NCI-H82 treated with DMSO at 0.1 percent for 48 hours (cell line): ENCODE measurements at regions not wholly inside any gene's neighbourhood (a gene's known extent, or its start where the extent isn't known, plus 50 kb on each side); places are given as distances from the start of the nearest gene placed in this dataset.

Experiments used
- DNase-seq: peaks from one replicate; lab custom pipeline; 2025; ENCODE audit not compliant: unreplicated experiment; lab: John Stamatoyannopoulos, UW

GRCh38 chr4:127533028-127533700, 99.6 kb upstream of the INTU start:
- DNase-seq, result no peak

- no peak for DNase-seq
Observed at GRCh38 chr4:127534041-127534825, 98.5 kb upstream of the INTU start.

GRCh38 chr4:127538016-127538415, 94.7 kb upstream of the INTU start:
- DNase-seq, result no peak

GRCh38 chr4:127540497-127541025, 92.2 kb upstream of the INTU start:
- DNase-seq, result no peak

GRCh38 chr4:127545271-127545670, 87.5 kb upstream of the INTU start:
- DNase-seq, result no peak

GRCh38 chr4:127548990-127549925, 83.5 kb upstream of the INTU start:
- no peak for DNase-seq

GRCh38 chr4:127555106-127555505, 77.7 kb upstream of the INTU start:
- no peak for DNase-seq

- DNase-seq, result no peak
Observed at GRCh38 chr4:127558088-127558487, 74.7 kb upstream of the INTU start.

GRCh38 chr4:127558489-127559407, 74.0 kb upstream of the INTU start:
- DNase-seq, result no peak

- no peak for DNase-seq
Observed at GRCh38 chr4:127559981-127560380, 72.8 kb upstream of the INTU start.

- no peak for DNase-seq
Observed at GRCh38 chr4:127560755-127561154, 72.0 kb upstream of the INTU start.

- no peak for DNase-seq
Observed at GRCh38 chr4:127574643-127575042, 58.1 kb upstream of the INTU start.

- DNase-seq, result no peak
Observed at GRCh38 chr4:127575888-127576287, 56.9 kb upstream of the INTU start.

- no peak for DNase-seq
Observed at GRCh38 chr4:127578491-127578890, 54.3 kb upstream of the INTU start.

- no peak for DNase-seq
Observed at GRCh38 chr4:127578967-127579366, 53.8 kb upstream of the INTU start.

GRCh38 chr4:127579821-127580220, 52.9 kb upstream of the INTU start:
- no peak for DNase-seq

- no peak for DNase-seq
Observed at GRCh38 chr4:127580300-127580699, 52.5 kb upstream of the INTU start.

- DNase-seq, result no peak
Observed at GRCh38 chr4:127580891-127581290, 51.9 kb upstream of the INTU start.
